NCI-H2029 (cell line): ENCODE measurements at regions not wholly inside any gene's neighbourhood (a gene's known extent, or its start where the extent isn't known, plus 50 kb on each side); places are given as distances from the start of the nearest gene placed in this dataset.

Experiments
- DNase-seq: peaks from one replicate; lab custom pipeline; 2025; lab: John Stamatoyannopoulos, UW

DNA sequence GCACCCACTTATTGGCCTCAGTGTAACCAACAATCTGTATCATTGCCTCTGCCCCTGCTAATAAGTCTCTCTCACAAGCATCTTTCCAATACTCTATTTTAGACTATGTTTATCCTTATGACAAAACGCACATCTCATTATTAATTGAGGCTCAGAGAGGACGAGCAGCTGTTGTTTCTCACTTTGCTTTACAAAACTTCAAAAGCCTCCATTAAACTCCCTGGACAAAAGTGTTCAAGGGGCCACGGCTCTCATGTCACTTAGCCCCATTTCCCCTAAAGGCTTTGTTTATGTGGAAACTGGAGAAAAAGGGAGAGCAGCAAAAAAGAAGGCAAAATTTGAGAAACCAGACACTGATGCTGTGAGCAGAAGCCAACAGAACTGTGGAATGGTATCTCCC is 180.0 kb upstream of the LNX1 start:
- no peak for DNase-seq

DNA sequence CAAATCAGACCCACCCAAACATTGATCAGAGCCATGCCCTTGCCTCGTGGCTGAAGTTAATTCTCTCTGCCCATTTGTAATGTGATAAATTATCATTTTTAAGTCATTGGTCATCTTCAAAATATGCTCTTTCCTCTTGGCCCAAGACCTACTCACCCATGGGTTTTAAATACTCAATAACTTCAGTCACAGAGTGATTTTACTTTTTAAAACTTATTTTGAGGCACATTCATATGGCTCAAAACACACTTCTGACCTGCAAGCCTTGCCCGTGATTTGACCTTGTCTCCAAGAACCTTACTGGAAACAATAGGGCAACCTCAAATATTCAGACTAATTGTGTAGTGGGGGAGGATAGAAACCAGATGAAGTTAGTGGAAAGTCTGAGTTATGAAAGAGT is 176.2 kb upstream of the LNX1 start:
- DNase-seq: no peak

DNA sequence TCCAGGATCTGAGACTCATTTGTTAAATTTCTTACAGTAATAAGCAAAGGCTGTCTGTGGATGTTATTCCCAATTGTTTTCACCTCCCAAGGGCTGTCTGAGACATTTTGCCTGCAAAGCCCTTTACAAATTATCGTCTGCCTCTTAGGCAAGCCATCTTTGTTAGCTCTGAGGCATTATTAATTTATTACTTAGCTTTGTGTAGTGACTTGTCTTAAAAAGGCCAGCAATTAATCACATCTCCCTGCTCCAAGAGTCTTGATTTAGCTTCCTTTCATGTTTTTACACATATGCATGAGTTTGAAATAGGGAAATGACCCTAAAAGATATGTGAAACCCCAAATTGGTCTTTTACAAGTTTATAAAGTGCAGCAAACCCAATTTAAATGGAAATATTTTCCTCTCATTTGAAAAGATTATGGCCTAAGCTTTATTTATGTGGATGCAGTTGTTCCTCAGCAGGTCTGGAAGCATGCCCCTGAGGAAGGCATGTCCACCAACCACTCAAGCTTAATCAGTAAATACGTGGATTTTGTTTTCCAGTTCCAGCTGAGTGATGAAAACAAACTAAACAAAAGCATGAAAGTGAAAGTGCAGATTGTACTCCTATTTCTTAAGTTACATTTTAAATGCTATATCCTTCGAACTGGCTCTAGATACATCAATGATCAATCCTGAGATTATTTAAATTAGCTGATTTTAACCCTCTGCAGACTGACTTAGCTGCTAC is 173.6 kb upstream of the LNX1 start:
- DNase-seq: no peak

DNA sequence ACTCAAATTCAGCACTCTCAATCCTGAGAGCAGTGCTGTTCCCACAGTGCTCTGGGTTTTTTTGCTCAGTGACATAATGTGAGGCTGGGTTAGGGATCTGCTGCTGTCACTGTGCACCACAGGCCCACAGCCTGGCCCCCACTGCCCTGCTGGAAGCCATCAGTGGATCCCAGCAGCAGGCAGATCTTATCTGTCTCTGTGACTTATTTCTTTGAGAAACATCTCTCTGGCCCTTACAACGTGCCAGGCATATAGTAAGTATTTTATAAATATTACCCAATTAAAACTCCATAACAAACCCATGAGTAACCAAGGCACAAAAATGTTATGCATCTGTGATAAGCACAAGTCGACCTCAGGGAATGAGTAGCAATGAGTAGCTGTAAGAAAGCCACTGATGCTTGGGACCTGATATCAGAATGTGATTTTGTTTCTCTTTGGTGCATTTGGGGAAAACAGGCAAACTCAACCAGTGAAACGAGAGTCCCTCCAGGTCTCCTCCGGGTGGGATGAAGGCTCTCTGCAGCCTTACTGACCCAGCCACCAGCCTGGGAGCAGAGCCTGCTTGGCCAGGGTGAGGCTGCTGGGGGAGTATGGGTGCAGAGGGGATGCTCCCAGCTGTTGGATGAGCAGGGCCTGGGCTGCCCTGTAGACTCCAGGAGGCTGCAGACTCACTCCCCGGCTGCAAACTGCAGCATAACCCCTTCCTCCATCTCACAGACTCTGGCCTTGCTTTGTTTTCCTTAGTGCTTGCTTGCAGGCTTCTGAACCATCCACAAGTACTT is 172.7 kb upstream of the LNX1 start:
- no peak for DNase-seq

DNA sequence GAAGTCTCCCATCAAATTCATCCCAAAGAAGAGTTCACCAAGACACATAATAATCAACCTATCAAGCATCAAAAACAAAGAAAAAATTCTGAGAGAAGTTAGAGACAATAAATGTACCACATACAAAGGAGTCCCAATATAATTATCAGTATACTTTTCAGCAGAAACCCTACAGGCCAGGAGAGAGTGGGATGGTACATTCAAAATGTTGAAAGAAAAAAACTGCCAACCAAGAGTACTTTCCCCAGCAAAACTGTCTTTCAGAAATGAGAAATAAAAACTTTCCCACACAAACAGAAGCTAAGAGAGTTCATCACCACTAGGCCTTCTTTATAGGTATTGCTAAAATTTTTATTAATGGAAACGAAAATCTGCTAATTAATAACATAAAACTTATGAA is 164.4 kb upstream of the LNX1 start:
- DNase-seq: no peak

DNA sequence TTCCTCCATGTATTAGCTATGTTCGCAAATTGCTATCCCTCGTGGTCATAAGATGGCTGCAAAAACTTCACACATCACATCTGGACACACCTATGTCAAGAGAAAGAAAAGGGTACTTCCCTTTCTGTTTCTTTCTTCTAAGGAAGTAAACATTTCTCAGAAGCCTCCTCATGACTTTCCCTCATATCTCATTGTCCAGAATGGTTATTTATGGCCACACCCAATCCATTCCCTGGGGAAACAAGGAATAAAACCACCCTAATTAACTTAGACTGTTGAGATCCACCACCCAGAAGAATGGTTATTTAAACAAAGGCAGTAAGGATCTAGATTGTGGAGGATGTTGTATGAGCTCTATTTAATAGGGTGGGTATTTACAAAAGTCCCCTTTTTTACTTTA is 160.8 kb upstream of the LNX1 start:
- no peak for DNase-seq

DNA sequence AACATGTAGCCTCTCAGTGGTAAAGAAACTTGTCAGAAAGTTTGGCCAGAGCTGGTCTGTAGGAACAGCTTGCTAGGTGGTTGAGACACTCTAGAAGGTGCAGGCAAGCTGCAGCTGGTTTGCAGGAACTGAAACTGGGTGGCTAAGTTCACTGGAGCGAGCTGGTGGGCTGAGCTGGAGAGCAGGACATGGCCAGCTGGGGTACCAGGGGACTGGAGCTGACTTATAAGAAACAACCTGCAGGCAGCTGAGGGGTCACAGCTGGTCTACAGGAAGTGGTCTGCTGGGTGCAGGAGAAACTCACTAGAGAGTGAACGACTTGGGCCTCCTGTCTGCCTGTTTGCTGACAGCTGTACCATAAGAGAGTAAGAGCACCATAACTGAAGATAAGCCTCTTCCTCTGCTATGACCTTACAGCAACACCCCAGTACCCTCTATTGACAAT is 157.1 kb upstream of the LNX1 start:
- no peak for DNase-seq

DNA sequence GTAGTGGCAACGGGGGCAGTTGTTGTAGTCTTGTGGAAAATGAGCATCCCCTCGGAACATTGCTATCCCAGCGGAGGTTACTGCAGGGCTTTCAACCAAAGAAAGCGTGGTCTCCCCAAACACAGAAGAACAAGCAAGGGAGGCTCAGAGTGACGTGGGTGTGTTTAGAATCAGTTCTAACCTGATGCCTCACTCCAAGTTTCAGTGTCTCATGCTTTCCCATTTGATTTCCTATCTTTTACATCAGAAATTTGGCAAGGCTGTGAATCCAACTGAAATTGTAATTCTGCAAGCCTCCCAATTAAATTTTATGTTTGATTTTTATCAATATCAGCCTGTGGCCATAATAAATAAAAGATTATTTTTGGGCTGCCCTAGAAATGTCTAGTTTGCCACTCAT is 156.1 kb upstream of the LNX1 start:
- DNase-seq: no peak

DNA sequence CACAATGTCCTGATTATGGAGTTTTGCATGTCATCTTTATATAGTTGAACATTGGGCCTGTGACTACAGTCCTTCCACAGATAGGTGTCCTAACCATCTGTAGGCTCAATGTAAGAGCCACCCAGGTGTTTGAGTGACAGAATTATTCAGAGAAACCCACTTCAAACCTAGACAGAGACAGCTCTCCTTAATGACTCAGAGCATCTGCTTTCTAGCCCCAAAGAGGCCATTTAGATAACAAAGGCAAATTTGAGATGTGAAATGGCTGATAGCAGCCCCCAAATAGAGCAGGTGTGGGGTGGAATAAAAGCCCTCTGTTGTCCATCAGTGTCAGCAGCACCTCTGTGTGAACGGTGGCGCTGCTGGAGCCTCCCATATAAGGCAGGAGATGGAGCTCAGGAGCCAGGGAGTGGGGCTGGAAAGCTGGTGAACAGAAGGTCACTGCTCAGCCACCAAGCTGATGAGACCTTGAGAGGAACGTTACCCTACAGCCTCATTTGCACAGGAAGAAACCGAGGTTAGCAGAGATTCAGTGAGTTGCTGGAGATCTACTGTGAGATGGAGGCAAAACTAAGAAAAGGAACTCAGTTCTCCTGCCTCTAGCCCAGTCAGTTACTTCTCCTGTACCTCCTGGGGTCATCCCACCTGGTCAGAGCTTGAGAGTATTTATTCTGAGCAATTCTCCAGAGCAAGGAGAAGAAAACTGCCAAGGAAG is 153.3 kb upstream of the LNX1 start:
- DNase-seq: no peak

DNA sequence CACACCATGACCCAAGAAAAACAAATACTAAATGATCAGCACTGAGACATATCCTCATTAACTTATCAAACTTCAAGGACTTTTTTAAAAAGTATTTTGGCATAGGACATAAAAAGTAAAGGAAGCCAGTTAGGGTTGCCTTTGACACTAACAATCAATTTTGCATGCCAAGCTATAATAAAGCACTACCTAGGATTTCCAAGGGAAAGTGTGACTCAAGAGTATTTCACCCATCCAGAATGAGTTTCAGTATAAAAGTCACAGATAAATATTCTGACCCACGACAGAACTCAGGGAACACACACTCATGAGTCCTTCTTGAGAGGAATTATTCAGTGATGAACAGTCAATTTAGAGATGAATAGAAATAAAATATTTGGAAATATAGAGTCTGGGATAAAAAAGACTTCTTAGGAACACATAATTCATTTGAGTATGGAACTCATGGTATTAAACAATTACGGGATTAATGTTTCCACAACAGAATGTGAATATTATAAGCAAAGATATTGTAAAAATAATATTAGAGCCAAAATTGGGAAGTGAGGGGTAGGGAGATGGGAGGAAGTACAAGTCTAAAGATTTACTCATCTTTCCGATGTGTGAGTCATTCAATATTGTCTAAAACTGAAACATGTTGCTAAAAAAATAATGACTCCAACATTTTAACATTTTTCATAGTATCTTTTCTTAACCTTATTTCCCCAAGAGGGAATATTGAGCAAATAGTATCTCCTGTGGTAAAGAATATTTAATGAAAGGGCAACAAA is 143.5 kb upstream of the LNX1 start:
- DNase-seq: no peak

DNA sequence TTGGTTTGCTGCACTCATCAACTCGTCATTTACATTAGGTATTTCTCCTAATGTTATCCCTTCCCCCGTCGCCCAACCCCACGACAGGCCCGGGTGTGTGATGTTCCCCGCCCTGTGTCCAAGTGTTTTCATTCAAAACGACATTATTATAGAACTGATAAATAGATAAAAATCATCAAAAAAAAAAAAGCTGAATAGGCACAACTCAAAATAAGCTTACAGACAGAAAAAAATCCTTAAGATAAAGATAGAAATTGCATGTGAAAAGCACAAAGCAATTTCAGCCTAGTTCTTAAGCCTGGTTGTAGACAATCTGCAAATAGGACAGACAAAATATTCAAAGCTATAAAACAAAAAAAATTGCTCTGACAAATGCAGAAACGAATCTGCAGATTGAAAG is 142.9 kb upstream of the LNX1 start:
- DNase-seq: no peak

DNA sequence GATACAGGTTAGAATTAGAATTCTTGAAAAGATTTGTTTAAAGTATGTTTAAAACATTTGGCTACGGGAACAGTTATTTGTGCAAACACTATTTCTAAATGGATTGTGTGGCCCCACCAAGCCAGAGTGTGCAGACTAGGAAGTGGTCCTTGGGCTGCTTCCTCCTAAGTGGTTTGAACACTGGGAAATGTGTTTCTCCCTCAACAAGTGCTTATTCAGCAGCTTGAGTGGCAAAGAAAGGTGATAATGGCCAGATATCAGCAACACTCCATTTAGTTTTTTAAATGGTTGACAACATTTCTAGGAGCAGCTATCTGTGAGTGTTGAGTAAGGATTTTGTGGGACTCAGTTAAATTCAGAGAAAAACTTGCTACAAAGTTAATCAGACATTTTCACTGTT is 141.4 kb upstream of the LNX1 start:
- no peak for DNase-seq

DNA sequence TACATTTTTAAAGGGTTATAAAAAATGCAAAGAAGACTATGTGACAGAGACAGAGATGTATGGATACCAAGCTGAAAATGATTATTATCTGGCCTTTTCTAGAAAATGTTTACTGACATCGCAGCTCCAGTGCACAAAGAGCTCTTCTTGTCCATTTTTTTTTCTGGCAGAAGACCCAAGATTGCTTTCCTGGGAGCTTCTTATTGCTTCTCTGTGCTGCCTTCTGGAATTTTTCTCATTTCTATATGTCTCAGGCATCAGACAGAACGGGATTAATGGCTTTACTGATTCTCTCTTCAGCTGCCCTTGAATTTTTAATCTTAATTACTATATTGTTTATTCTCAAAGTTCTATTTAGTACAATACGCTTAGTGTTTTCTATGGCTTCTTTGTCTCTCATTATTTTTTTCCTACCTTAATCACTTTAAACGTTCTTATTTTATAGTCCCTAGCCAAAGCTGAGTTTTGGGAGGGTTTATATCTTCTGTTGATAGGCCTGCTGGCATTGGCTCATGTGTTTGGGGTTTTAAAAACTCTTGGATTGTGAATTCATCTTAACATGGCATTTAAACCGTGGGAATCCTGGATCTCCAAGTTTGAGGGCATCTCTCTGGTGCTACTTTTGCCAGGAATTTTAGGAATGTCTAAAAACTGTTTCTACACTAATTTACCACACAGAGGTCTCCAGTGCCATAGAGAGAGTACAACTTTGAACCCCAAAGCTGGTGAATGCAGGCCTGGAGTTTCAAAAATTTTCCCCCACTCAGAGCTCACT is 138.9 kb upstream of the LNX1 start:
- no peak for DNase-seq

DNA sequence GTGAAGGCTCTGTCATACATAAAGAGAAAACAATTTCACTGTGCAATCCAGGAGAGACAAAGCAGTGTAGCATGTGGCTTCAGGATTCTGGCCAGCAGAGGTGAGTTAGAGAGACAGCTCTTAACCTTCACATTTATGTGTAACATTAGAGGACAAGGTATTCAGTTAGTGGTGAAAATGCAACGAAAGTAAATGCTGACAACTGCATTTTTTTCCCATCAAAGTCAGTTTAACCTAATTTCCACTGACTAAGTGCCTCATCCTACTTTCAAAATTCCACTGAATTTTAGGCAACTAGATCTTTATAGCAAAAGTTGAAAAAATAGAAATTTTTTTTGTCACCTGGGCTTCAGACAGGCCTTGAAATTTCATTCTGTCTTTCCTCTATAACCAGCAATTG is 130.8 kb upstream of the LNX1 start:
- DNase-seq: no peak

DNA sequence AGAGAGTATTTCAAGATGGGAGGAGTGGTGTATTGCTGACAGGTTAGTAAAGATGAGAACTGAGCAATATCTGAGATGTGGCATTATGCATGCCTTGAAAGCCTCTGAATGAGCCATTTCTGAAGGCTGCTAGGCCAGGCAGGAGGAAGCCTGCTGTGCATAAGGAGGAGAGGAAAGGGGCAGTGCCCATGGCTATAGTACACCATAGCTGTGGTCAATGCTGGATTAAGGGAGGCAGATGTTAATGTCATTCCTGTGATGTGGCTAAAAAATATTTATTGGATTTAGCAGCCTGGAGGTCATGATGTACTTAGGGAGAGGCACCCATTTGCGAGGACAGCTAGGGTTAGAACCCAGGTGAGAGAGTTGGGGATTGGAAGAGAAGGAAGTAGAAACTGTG is 130.0 kb upstream of the LNX1 start:
- no peak for DNase-seq

DNA sequence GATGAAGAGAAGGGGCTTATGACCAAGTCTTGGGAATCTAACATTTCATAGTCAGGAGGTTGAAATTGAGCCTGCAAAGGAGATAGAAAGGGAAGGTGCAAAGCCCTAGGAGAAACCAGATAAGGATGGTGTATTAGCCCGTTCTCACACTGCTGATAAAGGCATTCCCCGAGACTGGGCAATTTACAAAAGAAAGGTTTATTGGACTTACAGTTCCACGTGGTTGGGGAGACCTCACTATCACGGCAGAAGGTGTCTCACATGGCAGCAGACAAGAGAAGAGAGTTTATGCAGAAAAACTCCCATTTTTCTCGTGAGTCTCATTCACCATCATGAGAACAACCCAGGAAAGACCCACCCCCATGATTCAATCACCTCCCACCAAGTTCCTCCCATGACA is 129.5 kb upstream of the LNX1 start:
- DNase-seq: no peak

DNA sequence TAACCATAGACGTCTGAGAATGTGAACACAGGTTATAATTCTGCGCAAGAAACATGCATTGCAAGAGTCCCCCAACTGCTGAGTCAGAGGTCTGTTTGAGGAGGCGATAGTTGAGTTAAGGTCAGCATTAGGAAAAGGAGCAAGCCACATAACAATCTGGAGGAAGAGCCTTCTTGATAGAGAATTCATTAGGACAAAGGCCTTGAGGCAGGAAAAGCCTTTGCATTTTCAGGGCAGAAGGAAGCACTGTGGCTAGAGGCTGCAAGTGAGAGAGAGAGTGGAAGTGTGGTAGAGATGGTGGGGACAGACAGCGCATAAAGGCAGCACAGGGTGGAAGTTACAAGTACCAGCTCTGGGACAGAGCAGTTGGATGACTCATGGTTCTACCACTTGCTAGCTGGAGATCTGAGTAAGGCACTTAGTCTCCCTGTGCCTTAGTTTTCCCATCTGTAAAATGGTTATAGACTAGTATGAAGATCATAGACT is 125.8 kb upstream of the LNX1 start:
- no peak for DNase-seq

DNA sequence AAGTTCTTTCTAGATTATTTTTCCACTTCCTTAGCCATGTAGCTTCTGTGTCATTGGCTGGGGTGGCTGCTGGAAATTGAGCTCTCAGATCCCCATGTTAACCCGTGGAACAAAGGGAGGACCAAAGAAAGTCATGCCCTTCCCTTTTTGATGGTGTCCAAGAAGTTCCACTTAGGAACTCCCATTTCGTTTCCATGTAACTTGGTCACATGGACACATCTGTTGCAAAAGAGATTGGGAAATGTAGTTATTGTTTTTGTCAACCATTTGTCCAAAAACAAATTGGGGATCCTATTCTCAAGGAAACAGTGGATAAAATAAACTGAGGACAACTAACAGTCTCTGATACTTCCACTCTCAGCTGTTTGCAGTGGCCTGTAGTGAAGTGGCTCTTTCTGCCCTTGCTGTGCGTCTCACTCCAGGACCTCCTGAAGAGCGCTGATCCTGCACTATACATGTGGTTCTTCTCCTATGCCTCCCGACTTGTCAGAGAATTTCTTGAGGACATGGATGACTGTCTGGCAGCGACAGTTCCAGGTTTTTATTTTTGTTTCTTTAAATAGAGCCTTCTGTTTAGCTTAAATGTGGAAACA is 125.3 kb upstream of the LNX1 start:
- no peak for DNase-seq

DNA sequence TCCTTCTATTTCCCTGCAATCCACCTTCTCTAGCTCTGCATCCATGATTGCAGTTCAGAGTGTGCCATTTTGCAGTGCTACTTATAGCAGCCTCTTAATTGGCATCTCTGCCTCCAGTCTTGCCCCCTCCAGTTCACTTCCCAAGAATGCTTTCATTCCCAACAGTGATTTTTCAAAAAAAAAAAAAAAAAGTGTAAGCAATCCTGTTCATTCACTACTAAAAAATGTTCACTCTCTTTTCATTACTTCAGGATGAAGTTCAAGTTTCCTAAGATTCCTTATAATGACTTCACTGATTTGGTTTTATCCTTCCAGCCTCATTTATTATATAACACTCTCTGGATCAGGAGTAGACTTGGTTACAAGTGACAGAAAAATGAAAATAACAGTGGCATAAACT is 124.7 kb upstream of the LNX1 start:
- DNase-seq: no peak

DNA sequence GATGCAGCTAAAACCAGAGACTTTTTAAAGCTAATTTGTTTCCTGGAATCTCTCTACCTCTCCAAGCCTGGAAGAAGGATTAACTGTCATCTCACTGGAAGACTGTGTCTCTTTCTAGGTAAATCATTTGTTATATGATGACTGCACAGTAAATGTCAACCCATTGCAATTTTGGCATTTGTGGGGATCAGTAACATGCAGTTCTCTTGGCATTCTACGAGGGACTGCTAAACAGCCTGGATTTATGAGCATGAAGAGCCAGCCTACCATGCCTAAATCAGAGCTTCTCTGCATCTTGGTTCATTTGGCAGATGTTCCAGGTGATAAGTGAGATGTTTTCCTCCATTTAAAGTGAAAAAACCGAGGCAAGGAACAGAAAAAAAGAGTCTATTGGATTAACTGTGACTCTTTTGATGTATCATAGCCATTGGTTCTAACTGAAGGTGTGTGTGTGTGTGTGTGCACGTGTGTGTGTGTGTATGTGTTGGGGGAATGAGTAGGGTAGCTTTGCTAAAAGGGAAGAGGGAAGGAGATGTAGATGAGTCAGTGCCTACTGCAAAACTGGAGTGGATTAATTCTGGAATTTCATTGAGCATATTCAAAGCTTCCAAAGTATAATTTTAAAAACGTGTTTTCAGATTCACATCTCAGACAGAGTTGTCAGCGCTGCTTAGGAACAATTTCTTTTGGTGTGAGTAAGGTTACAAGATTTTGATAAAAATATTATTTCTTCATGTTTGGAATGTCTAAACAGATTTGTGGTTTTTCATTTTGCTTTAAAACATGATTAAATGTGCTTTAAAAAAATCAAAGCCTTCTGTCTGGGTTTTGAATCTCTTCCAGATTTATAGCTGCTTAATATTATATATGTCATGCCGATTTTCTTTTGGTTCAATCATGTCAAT is 123.2 kb upstream of the LNX1 start:
- DNase-seq: no peak
